SK-N-SH (cell line): ENCODE measurements at regions not wholly inside any gene's neighbourhood (a gene's known extent, or its start where the extent isn't known, plus 50 kb on each side); places are given as distances from the start of the nearest gene placed in this dataset.

Experiments
- CTCF ChIP-seq: fragments of 200-600 bp; sonication (generic); IDR thresholded peaks from 2 replicates; pipeline ENCODE4 v1.6.1; 2017; ENCODE audit warnings: antibody characterized with exemption, mild to moderate bottlenecking, moderate library complexity
- ELF1 ChIP-seq: IDR thresholded peaks from 2 replicates; pipeline ENCODE4 v1.4.0; 2012
- JUND ChIP-seq: IDR thresholded peaks from 2 replicates; pipeline ENCODE4 v1.4.0; 2012
- NRF1 ChIP-seq: IDR thresholded peaks from 2 replicates; pipeline ENCODE4 v1.6.1; 2012; ENCODE audit warnings: low read depth, mild to moderate bottlenecking, low read length
- PBX3 ChIP-seq: IDR thresholded peaks from 2 replicates; pipeline ENCODE4; 2012
- POLR2AphosphoS5 ChIP-seq: IDR thresholded peaks from 2 replicates; pipeline ENCODE4 v1.6.1; 2012; ENCODE audit warnings: low read depth, low read length
- RAD21 ChIP-seq: IDR thresholded peaks from 2 replicates; pipeline ENCODE4 v1.6.1; 2012; ENCODE audit warnings: mild to moderate bottlenecking, low read length
- RCOR1 ChIP-seq: fragments of 150-350 bp; IDR thresholded peaks from 2 replicates; pipeline ENCODE4 v1.6.1; 2017; ENCODE audit warnings: antibody characterized with exemption, low read length
- REST ChIP-seq: IDR thresholded peaks from 2 replicates; pipeline ENCODE4 v1.6.1; 2012; ENCODE audit warnings: mild to moderate bottlenecking, low read depth, low read length, moderate library complexity
- RFX5 ChIP-seq: IDR thresholded peaks from 2 replicates; pipeline ENCODE4 v1.6.1; 2012; ENCODE audit warnings: mild to moderate bottlenecking, improper control_type of control experiment, low read length
- RXRA ChIP-seq: IDR thresholded peaks from 2 replicates; pipeline ENCODE4 v1.4.0; 2012; ENCODE audit warnings: low read depth, mild to moderate bottlenecking, borderline replicate concordance
- SMC3 ChIP-seq: IDR thresholded peaks from 2 replicates; pipeline ENCODE4 v1.6.1; 2012; ENCODE audit warnings: low read depth, low read length, improper control_type of control experiment
- TAF1 ChIP-seq: IDR thresholded peaks from 2 replicates; pipeline ENCODE4 v1.6.1; 2012; ENCODE audit warnings: low read depth, mild to moderate bottlenecking, low read length, moderate library complexity, borderline replicate concordance

- TF ChIP-seq JUND: no peak
- TF ChIP-seq RXRA: no peak
- no peak for TF ChIP-seq CTCF
- TF ChIP-seq PBX3: no peak
- TF ChIP-seq TAF1: no peak
- TF ChIP-seq SMC3: no peak
- TF ChIP-seq RFX5: no peak
- no peak for TF ChIP-seq NRF1
- TF ChIP-seq RAD21: no peak
- TF ChIP-seq RCOR1: no peak
- no peak for TF ChIP-seq REST
- TF ChIP-seq POLR2AphosphoS5: no peak
- TF ChIP-seq ELF1: no peak
These were observed 80.3 kb upstream of the PWP1 start for GRCh38 chr12:107605293-107605692.
